HUES64 (cell line): ENCODE measurements at regions not wholly inside any gene's neighbourhood (a gene's known extent, or its start where the extent isn't known, plus 50 kb on each side); places are given as distances from the start of the nearest gene placed in this dataset.

Experiments
- H3K27ac ChIP-seq: 2 replicates; pipeline ENCODE4 v1.7.0; 2013; ENCODE audit warnings: low read depth, low read length, inconsistent platforms
- H3K27me3 ChIP-seq: 2 replicates; pipeline ENCODE4 v1.6.1; 2013; ENCODE audit warnings: mild to moderate bottlenecking, low read length; ENCODE audit not compliant: insufficient read depth
- H3K36me3 ChIP-seq: 2 replicates; pipeline ENCODE4 v1.6.1; 2013; ENCODE audit warnings: mild to moderate bottlenecking, low read length; ENCODE audit not compliant: insufficient read depth
- H3K4me1 ChIP-seq: 2 replicates; pipeline ENCODE4 v1.6.1; 2013; ENCODE audit warnings: mild to moderate bottlenecking, low read length, moderate library complexity; ENCODE audit not compliant: insufficient read depth
- H3K4me3 ChIP-seq: 2 replicates; pipeline ENCODE4 v1.5.1; 2013; ENCODE audit warnings: mild to moderate bottlenecking, low read length, moderate library complexity
- H3K9ac ChIP-seq: 2 replicates; pipeline ENCODE4 v1.6.1; 2013; ENCODE audit warnings: mild to moderate bottlenecking, low read depth, low read length
- H3K9me3 ChIP-seq: 2 replicates; pipeline ENCODE4 v1.6.1; 2013; ENCODE audit warnings: low read depth, low read length; ENCODE audit not compliant: insufficient read depth
- WGBS: fragments of 150-250, 120-280 bp; methylation state at CpG from one replicate; pipeline ENCODE4 v1.1.7; 2013; ENCODE audit warnings: missing lambda C conversion rate; 5-methylcytosine and 5-hydroxymethylcytosine counted together

GRCh38 chr1:29482991-29483390, 246.7 kb downstream of the PTPRU start:
- no peaks in the 10 kb centered on the region for H3K9me3 ChIP-seq
- peaks cover 7% of the 10 kb centered on the region; the same call in 1 of the 2 replicates for H3K27me3 ChIP-seq
- H3K9ac ChIP-seq, result no peak overlapping the region
- H3K4me1 ChIP-seq, result peaks cover 5% of the 10 kb centered on the region; the same call in 1 of the 2 replicates
- no peak overlapping the region for H3K27ac ChIP-seq
- H3K4me3 ChIP-seq, result no peak overlapping the region
- 81% methylated on average over 6 of the region's 6 CpGs for WGBS
- no peaks in the 10 kb centered on the region for H3K36me3 ChIP-seq

DNA sequence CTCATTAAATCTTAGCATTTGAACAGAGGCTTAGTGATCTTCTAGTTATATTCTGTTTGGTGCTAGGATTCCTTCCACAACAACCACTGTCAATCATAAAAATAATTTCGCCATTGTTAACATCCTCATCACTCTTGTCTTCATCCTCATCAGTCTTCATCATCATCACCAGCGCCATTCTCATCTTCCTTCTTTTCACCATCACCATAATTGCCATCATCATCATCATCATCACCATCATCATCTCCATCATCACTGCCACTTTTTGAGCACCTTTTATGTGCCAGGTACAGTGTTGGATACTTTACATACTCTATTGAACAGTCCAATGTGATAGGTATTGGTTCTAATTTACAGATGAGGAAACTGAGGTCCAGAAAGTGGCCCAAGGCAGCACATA, 245.7 kb downstream of the PTPRU start:
- Histone ChIP-seq H3K36me3 (no peaks in the 10 kb centered on the region), H3K27me3 (peaks cover 7% of the 10 kb centered on the region; the same call in 1 of the 2 replicates)
- WGBS, result 92% methylated on average over 2 of the region's 2 CpGs

DNA sequence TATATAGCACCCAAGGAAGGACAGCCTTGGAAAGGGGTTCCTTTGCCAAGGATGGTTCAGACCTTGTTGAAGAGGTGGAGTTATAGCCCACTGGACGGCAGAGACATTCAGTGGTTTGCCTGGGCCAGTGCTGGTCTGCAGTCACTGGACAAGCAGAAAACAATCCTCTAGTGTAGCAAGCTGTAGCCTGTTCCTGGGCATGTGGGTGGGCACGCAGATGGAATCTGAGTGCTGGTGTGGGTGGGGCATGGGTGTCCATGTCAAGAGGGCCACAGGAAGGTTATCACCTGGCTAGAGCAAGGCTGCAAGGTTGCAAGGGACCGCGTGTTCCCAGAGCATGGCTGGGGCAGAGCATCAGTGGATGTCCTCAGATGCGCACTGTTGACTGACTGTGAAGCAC, 244.7 kb downstream of the PTPRU start:
- H3K27me3 ChIP-seq, result peaks cover 7% of the 10 kb centered on the region; the same call in 1 of the 2 replicates

More for the DNA sequence above, 245.7 kb downstream of the PTPRU start:
- no peaks in the 10 kb centered on the region for H3K9me3 ChIP-seq
- peaks cover 5% of the 10 kb centered on the region for H3K4me1 ChIP-seq
- H3K27ac ChIP-seq, result no peak overlapping the region
- H3K9ac ChIP-seq, result no peak overlapping the region
- no peak overlapping the region for H3K4me3 ChIP-seq

GRCh38 chr1:29478879-29479278, 242.6 kb downstream of the PTPRU start:
- no peak overlapping the region for H3K27ac ChIP-seq
- peaks cover 7% of the 10 kb centered on the region; the same call in 1 of the 2 replicates for H3K27me3 ChIP-seq
- H3K4me1 ChIP-seq, result peaks cover 5% of the 10 kb centered on the region
- 42% methylated on average over 7 of the region's 7 CpGs for WGBS
- no peaks in the 10 kb centered on the region for H3K36me3 ChIP-seq
- no peak overlapping the region for H3K9ac ChIP-seq
- no peaks in the 10 kb centered on the region for H3K9me3 ChIP-seq
- H3K4me3 ChIP-seq, result peak overlapping the region; percentile 59

More for the DNA sequence above, 244.7 kb downstream of the PTPRU start:
- WGBS, result 76% methylated on average over 5 of the region's 5 CpGs
- Histone ChIP-seq H3K9me3 (no peaks in the 10 kb centered on the region), H3K27ac (no peak overlapping the region), H3K9ac (no peak overlapping the region), H3K4me3 (no peak overlapping the region), H3K36me3 (no peaks in the 10 kb centered on the region), H3K4me1 (peaks cover 5% of the 10 kb centered on the region)

- peak overlapping the region; percentile 59 for H3K4me3 ChIP-seq
- peaks cover 5% of the 10 kb centered on the region for H3K4me1 ChIP-seq
- H3K36me3 ChIP-seq, result no peaks in the 10 kb centered on the region
- H3K9ac ChIP-seq, result no peak overlapping the region
- no peaks in the 10 kb centered on the region for H3K9me3 ChIP-seq
- H3K27me3 ChIP-seq, result peaks cover 7% of the 10 kb centered on the region; the same call in 1 of the 2 replicates
- WGBS, result 2% methylated on average over 37 of the region's 37 CpGs
- H3K27ac ChIP-seq, result no peak overlapping the region
These were observed 241.9 kb downstream of the PTPRU start for GRCh38 chr1:29478151-29478791.

DNA sequence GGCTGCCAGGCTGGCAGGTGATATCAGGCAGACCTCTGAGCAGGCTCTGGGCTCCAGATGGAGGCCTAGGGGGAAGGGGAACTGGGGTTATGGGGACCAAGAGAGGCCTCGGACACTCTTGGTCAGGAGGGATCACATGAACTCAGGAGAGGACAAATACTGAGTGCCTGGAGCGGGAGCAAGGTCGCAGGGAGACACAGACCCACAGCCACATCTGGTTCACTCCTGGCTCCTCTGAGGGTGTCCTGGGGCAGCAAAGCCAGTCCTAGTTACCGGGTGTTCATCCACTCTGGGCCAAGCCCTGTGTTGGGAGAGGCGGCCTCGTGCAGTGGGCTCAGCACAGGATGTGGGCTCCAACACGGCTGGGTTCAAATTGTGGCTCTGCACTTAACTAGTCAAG, 239.0 kb downstream of the PTPRU start:
- H3K9ac ChIP-seq, result no peak overlapping the region
- peaks cover 16% of the 10 kb centered on the region for H3K4me1 ChIP-seq
- no peaks in the 10 kb centered on the region for H3K9me3 ChIP-seq
- 90% methylated on average over 7 of the region's 7 CpGs for WGBS
- H3K36me3 ChIP-seq, result no peaks in the 10 kb centered on the region
- H3K4me3 ChIP-seq, result no peak overlapping the region
- H3K27me3 ChIP-seq, result peaks cover 7% of the 10 kb centered on the region; the same call in 1 of the 2 replicates
- H3K27ac ChIP-seq, result no peak overlapping the region

DNA sequence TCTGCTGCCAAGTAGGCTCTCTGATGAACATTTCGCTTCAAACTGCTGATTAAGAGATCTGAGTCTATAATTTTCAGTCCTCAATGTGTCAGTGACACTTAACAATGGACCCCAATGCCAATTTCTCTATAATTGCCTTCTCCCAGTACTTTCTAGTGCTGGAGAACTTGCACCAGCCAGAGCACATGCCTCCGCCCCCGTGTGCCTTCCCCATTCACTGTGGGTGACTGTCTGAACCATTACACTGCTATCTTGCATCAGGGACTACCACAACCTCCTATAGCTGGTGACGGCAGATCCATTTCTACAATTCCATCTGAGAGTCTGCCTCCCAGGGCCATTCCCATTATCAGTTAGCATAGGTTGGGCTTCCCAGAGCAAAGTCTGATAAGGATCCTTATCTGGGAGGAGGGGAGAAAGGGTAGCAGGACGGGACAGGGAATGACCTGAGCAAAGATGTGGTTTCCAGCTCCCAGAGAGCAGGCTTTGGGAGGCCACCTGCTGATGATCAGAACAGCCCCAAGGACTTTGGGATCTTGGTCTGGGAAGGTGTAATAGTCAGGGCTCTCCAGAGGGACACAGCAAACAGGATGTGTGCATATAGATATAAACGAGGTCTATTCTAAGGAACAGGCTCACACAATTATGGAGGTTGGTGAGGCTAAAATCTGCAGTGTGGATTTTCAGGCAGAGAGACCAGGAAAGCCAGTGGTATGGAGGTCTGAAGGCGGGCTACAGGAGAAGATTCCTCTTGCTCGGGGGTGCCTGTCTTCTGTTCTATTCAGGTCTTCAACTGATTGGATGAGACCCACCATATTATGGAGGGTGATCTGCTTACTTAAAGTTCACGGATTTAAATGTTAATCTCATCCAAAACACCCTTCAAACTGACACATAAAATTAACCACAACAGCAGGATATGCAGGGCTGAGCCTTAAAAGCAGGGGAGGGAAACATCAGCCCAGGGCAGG, 238.2 kb downstream of the PTPRU start:
- Histone ChIP-seq H3K27ac (no peak overlapping the region), H3K36me3 (no peaks in the 10 kb centered on the region), H3K4me1 (peaks cover 16% of the 10 kb centered on the region), H3K27me3 (peaks cover 4% of the 10 kb centered on the region; the same call in 1 of the 2 replicates), H3K9ac (no peak overlapping the region), H3K4me3 (no peak overlapping the region), H3K9me3 (no peaks in the 10 kb centered on the region)
- WGBS, result 77% methylated on average over 8 of the region's 9 CpGs

DNA sequence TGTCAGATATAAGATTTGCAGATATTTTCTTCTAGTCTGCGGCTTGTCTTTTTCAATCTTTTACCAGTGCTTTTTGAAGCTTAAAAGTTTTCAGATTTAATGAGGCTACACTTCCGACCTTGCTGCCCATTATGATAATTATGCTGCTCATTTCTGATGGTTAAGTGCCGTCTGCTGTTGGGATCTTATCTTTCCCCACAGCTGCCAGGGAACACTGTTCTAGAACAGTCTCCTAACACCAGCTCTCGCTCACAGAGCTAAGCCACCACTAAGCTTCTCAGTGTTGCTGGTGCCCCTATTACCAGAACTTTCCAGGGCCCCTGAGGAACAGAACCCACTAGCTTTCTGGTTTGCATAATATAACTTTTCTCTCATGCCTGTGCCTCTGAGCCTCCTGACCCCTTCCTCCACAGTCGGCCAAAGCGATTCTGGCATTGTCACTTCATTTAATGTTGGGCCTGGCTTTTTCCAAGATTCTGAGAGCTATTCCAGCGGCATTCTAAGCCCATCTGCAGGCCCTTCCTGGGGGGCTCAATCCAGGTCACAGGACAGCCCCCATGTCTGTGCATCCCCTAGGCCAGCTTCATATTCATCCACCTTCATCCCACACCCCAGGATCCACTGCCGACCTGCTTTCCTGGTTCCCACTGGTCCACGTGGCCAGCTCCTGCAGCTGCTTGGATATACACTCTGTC, 237.0 kb downstream of the PTPRU start:
- 93% methylated on average over 9 of the region's 9 CpGs for WGBS
- H3K27me3 ChIP-seq, result no peaks in the 10 kb centered on the region
- H3K4me1 ChIP-seq, result peaks cover 11% of the 10 kb centered on the region
- no peak overlapping the region for H3K9ac ChIP-seq
- no peak overlapping the region for H3K27ac ChIP-seq
- no peak overlapping the region for H3K4me3 ChIP-seq
- H3K36me3 ChIP-seq, result no peaks in the 10 kb centered on the region
- H3K9me3 ChIP-seq, result no peaks in the 10 kb centered on the region

GRCh38 chr1:29471487-29472313, 235.4 kb downstream of the PTPRU start:
- H3K27ac ChIP-seq, result no peak overlapping the region
- no peak overlapping the region for H3K4me3 ChIP-seq
- no peak overlapping the region for H3K9ac ChIP-seq
- no peaks in the 10 kb centered on the region for H3K9me3 ChIP-seq
- no peaks in the 10 kb centered on the region for H3K36me3 ChIP-seq
- WGBS, result 72% methylated on average over 5 of the region's 5 CpGs
- H3K4me1 ChIP-seq, result peaks cover 11% of the 10 kb centered on the region
- H3K27me3 ChIP-seq, result no peaks in the 10 kb centered on the region

DNA sequence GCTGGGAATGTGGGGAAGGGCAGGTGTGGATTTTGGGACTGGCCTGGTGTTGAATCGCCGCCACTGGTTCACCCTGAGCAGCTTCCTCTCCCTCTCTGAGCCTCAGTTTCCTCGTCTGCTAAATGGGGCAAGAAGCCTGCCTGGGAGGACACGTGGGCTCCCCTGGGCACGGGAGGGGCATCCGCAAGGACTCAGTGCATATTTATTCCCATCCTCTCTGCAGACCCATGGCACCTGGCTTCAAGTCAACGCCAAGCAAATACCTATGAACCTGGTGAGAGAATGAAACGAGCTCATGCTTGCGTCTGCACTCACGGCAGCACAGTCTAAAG, 234.4 kb downstream of the PTPRU start:
- Histone ChIP-seq H3K4me3 (no peak overlapping the region), H3K4me1 (peaks cover 11% of the 10 kb centered on the region), H3K36me3 (no peaks in the 10 kb centered on the region), H3K27me3 (no peaks in the 10 kb centered on the region), H3K9ac (no peak overlapping the region), H3K9me3 (0 out of 2 replicates have a peak, but pooled peaks cover 5% of the 10 kb centered on the region), H3K27ac (no peak overlapping the region)
- 90% methylated on average over 10 of the region's 10 CpGs for WGBS
